ENCODE measurements at regions not wholly inside any gene's neighbourhood (a gene's known extent, or its start where the extent isn't known, plus 50 kb on each side); places are given as distances from the start of the nearest gene placed in this dataset.

DNA sequence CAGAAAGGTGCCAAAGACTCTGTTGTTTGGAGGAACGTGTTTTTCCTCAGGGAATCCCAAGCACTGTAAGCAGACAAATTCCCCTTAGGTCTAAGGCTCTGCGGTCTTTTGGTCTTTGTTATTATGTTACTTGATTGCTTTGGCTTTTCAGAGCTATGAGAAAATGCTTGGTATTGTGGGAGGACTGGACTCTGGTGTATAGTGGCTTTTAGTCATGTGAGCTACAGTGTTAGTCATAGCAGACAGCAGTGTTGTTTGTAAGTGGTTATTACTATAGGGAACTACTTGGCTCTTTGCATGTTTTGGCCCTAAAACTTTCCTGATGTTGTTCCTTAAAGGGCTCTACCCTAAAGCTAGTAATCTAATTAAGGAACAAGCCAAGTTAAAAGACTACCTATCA is 956.2 kb upstream of the LRATD1 start:
- TF ChIP-seq, protein P1, sequence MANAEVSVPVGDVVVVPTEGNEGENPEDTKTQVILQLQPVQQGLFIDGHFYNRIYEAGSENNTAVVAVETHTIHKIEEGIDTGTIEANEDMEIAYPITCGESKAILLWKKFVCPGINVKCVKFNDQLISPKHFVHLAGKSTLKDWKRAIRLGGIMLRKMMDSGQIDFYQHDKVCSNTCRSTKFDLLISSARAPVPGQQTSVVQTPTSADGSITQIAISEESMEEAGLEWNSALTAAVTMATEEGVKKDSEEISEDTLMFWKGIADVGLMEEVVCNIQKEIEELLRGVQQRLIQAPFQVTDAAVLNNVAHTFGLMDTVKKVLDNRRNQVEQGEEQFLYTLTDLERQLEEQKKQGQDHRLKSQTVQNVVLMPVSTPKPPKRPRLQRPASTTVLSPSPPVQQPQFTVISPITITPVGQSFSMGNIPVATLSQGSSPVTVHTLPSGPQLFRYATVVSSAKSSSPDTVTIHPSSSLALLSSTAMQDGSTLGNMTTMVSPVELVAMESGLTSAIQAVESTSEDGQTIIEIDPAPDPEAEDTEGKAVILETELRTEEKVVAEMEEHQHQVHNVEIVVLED (CRISPR knock-in tag; IDR thresholded peaks at IDR 0.05; ENCODE audit: borderline replicate concordance): no peak
- TF ChIP-seq JARID2 (CRISPR knock-in tag; IDR thresholded peaks at IDR 0.05; ENCODE audit: insufficient replicate concordance) (no peak), CTCF (CRISPR knock-in tag; IDR thresholded peaks at IDR 0.05) (no peak), HNF4A (CRISPR knock-in tag; IDR thresholded peaks at IDR 0.05) (no peak)

Measured in HepG2 (cell line).